ENCODE measurements at regions not wholly inside any gene's neighbourhood (a gene's known extent, or its start where the extent isn't known, plus 50 kb on each side); places are given as distances from the start of the nearest gene placed in this dataset.

GRCh38 chr2:182522972-182523473, 96.2 kb upstream of the PDE1A start:
- TF ChIP-seq CTCF (IDR thresholded peaks at IDR 0.05) (no peak), POLR2AphosphoS5 (IDR thresholded peaks at IDR 0.05) (no peak), EP300 (IDR thresholded peaks at IDR 0.05) (no peak)

All from stomach (tissue), 4 donors.